SU-DHL-6 (cell line): ENCODE measurements at regions not wholly inside any gene's neighbourhood (a gene's known extent, or its start where the extent isn't known, plus 50 kb on each side); places are given as distances from the start of the nearest gene placed in this dataset.

ENCODE experiments used
- H2AFZ ChIP-seq: fragments of 200-600 bp; sonication (generic); 2 replicates; pipeline ENCODE4 v1.6.1; 2014; ENCODE audit warnings: low read depth, mild to moderate bottlenecking, moderate library complexity, mixed read lengths, antibody characterized with exemption, low read length; ENCODE audit not compliant: severe bottlenecking
- H3F3A ChIP-seq: fragments of 200-600 bp; shearing (Covaris generic); 2 replicates; pipeline ENCODE4 v1.6.0; 2016; ENCODE audit warnings: antibody characterized with exemption, mild to moderate bottlenecking; ENCODE audit not compliant: insufficient read depth
- H3K27ac ChIP-seq: fragments of 200-600 bp; sonication (generic); 2 replicates; pipeline ENCODE4 v1.5.1; 2016; ENCODE audit warnings: low read depth, mild to moderate bottlenecking, low read length, moderate library complexity, mixed read lengths
- H3K27me3 ChIP-seq: fragments of 200-600 bp; sonication (generic), shearing (Covaris generic); 2 replicates; pipeline ENCODE4 v1.6.0; 2014; ENCODE audit warnings: mild to moderate bottlenecking, low read length
- H3K36me3 ChIP-seq: fragments of 200-600 bp; sonication (generic); 2 replicates; pipeline ENCODE4 v1.6.1; 2014; ENCODE audit warnings: mild to moderate bottlenecking, low read length, mixed read lengths
- H3K4me2 ChIP-seq: fragments of 300-600, 200-600 bp; shearing (Covaris generic), sonication (generic); 2 replicates; pipeline ENCODE4 v1.6.0; 2014; ENCODE audit warnings: low read length, low read depth, mild to moderate bottlenecking; ENCODE audit not compliant: poor library complexity, severe bottlenecking
- H3K4me3 ChIP-seq: fragments of 200-600 bp; sonication (generic); 2 replicates; pipeline ENCODE4 v1.5.1; 2014; ENCODE audit warnings: antibody characterized with exemption, low read length, mild to moderate bottlenecking, mixed read lengths; ENCODE audit not compliant: insufficient read depth, poor library complexity, severe bottlenecking
- H3K79me2 ChIP-seq: fragments of 200-600 bp; sonication (generic); 2 replicates; pipeline ENCODE4 v1.6.1; 2014; ENCODE audit warnings: mild to moderate bottlenecking, low read length, moderate library complexity; ENCODE audit not compliant: insufficient read depth
- H3K9ac ChIP-seq: fragments of 200-600 bp; sonication (generic); 2 replicates; pipeline ENCODE4 v1.7.0; 2014; ENCODE audit warnings: mild to moderate bottlenecking, low read length
- H3K9me2 ChIP-seq: fragments of 200-600 bp; sonication (generic); replicated peaks from 2 replicates; pipeline ENCODE4 v1.6.1; 2014; ENCODE audit warnings: low read length; ENCODE audit not compliant: insufficient read depth
- H3K9me3 ChIP-seq: fragments of 200-600 bp; sonication (generic); 2 replicates; pipeline ENCODE4 v1.6.1; 2014; ENCODE audit warnings: low read length, mixed read lengths; ENCODE audit not compliant: insufficient read depth
- H4K20me1 ChIP-seq: fragments of 200-600 bp; sonication (generic); 2 replicates; pipeline ENCODE4 v1.6.1; 2014; ENCODE audit warnings: low read depth, mild to moderate bottlenecking, antibody characterized with exemption, low read length, moderate library complexity, mixed read lengths
- EZH2phosphoT487 ChIP-seq: fragments of 200-600 bp; sonication (generic), shearing (Covaris generic); conservative IDR thresholded peaks from 2 replicates; pipeline ENCODE4 v1.6.1; 2018; ENCODE audit warnings: mild to moderate bottlenecking, antibody characterized with exemption, low read length, moderate library complexity, mixed read lengths
- TF ChIP-seq, protein P1 (sequence below): fragments of 200-600 bp; sonication (generic); IDR thresholded peaks from one replicate; pipeline ENCODE4 v1.5.1; 2017; ENCODE audit warnings: antibody characterized with exemption, mild to moderate bottlenecking, low read length, moderate library complexity; ENCODE audit not compliant: insufficient read depth, poor library complexity, severe bottlenecking

DNA sequence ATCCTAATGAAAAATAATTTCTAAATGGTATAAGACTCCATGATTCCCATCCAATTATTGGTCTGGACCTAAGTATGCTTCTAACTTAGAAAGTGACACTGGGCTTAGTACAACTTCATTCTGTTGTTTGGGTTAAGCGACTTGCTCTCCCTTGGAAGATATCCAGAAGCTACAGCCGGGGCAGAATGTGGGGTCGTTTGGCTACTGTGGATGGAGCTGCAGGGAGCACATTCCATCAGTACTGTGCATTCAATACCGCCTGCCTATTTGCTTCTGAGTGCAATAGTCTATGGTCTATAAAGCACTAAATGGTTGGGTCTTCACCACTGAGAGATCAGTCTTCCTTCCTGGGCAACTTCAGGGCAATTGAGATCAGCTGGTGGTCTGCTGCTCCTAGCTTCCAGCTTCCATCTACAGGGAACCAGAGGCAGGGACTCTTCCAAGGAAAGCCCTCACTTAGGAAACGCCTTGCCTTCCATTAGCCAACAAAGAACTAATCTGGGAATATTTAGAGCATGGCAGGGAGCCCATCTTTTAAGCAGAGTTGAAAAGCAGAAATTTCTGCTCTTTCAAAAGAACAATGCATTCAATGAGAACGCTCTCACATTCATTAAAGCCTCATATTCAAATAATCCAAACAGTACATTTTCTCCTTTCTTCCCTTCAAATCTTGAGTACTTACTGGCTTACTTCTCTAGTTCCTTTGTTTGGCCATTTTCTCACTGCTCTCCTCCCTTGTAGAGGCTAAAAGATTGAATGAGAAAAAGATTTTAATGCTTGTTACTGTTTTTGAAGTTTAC lies 1049.9 kb upstream of the TENM3 start:
- H3F3A ChIP-seq = no peaks in the 10 kb centered on the region

DNA sequence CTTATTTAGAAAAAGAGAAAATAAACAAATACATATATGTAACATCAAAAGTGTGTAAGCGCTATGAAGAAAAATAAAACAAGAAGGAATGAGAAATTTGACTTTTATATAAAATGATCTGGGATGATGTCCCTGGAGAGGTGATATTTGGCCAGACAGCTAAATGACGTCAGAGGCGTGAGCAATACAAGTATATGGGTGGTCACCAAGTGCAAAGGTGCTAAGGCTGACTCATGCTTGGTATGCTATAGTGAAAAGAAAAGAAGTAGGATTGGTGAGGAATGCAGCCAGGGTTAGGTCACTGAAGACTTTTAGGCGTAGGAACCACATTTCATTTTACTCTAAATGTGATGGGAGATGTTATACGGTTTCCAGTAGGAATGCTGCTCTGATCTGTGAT lies 1049.1 kb upstream of the TENM3 start:
- H3K9me3 ChIP-seq = no peaks in the 10 kb centered on the region
- no peak overlapping the region for H3K27ac ChIP-seq
- H3K9ac ChIP-seq = no peak overlapping the region
- H3K4me3 ChIP-seq = no peak overlapping the region
- no peaks in the 10 kb centered on the region for H3K27me3 ChIP-seq
- H3K4me2 ChIP-seq = no peak overlapping the region
- TF ChIP-seq, protein P1, sequence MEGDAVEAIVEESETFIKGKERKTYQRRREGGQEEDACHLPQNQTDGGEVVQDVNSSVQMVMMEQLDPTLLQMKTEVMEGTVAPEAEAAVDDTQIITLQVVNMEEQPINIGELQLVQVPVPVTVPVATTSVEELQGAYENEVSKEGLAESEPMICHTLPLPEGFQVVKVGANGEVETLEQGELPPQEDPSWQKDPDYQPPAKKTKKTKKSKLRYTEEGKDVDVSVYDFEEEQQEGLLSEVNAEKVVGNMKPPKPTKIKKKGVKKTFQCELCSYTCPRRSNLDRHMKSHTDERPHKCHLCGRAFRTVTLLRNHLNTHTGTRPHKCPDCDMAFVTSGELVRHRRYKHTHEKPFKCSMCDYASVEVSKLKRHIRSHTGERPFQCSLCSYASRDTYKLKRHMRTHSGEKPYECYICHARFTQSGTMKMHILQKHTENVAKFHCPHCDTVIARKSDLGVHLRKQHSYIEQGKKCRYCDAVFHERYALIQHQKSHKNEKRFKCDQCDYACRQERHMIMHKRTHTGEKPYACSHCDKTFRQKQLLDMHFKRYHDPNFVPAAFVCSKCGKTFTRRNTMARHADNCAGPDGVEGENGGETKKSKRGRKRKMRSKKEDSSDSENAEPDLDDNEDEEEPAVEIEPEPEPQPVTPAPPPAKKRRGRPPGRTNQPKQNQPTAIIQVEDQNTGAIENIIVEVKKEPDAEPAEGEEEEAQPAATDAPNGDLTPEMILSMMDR = no peak
- TF ChIP-seq EZH2phosphoT487 = no peak
- no peaks in the 10 kb centered on the region for H3K79me2 ChIP-seq
- no peaks in the 10 kb centered on the region for H3K36me3 ChIP-seq
- no peak overlapping the region for H2AFZ ChIP-seq
- H3K9me2 ChIP-seq = 0 out of 2 replicates have a peak, but pooled peaks cover 2% of the 10 kb centered on the region
- no peaks in the 10 kb centered on the region for H4K20me1 ChIP-seq
- H3F3A ChIP-seq = no peaks in the 10 kb centered on the region

More for the DNA sequence above, 1049.9 kb upstream of the TENM3 start:
- Histone ChIP-seq H3K79me2 (no peaks in the 10 kb centered on the region), H3K27ac (no peak overlapping the region), H3K4me2 (no peak overlapping the region), H2AFZ (no peak overlapping the region), H3K9me2 (0 out of 2 replicates have a peak, but pooled peaks cover 2% of the 10 kb centered on the region), H3K36me3 (no peaks in the 10 kb centered on the region), H4K20me1 (no peaks in the 10 kb centered on the region), H3K27me3 (no peaks in the 10 kb centered on the region), H3K4me3 (no peak overlapping the region), H3K9me3 (no peaks in the 10 kb centered on the region), H3K9ac (no peak overlapping the region)
- TF ChIP-seq, protein P1 = no peak

DNA sequence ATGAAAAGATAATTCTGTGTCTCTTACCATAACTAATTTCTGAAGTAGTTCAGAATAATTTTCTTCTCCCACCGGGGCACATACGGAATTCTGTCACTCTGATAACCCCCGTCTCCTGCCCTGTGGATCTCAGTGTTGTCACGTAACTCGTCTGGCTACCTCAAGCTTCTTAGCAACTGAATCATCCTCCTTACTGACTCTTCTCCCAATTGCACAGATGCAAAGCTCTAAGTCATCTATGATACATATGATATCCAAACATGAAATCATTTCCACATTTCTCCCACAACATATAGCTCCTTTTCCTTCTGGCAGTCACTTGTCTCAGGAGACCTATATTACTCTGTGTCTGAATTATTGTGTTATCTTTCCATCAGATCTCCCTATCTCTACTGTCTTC lies 1043.1 kb upstream of the TENM3 start:
- Histone ChIP-seq H4K20me1 (no peaks in the 10 kb centered on the region), H3K27ac (no peak overlapping the region), H2AFZ (no peak overlapping the region), H3K4me2 (no peak overlapping the region), H3F3A (no peaks in the 10 kb centered on the region), H3K9me3 (no peaks in the 10 kb centered on the region), H3K27me3 (no peaks in the 10 kb centered on the region), H3K9me2 (no peaks in the 10 kb centered on the region), H3K79me2 (no peaks in the 10 kb centered on the region), H3K9ac (no peak overlapping the region), H3K4me3 (no peak overlapping the region), H3K36me3 (no peaks in the 10 kb centered on the region)
- TF ChIP-seq EZH2phosphoT487 = no peak
- TF ChIP-seq, protein P1 = no peak
